CD14-positive monocyte (primary cell): ENCODE measurements at regions not wholly inside any gene's neighbourhood (a gene's known extent, or its start where the extent isn't known, plus 50 kb on each side); places are given as distances from the start of the nearest gene placed in this dataset.

ENCODE experiments used
- DNase-seq, 3 donors: peaks; one replicate each; pipeline ENCODE4 v3.0.0-alpha.2; 2011 to 2022
- H2AFZ ChIP-seq: 2 replicates; pipeline ENCODE4 v1.6.0; 2012; ENCODE audit warnings: mild to moderate bottlenecking, low read depth, low read length, inconsistent platforms; ENCODE audit not compliant: insufficient read depth, poor library complexity, severe bottlenecking
- H3K27ac ChIP-seq, 2 donors: 1 replicate in 1 of 2; 2 replicates in 1 of 2; pipeline ENCODE4 v1.5.1; 2012 to 2013; ENCODE audit warnings: low read length in 2 of 2, control low read depth in 1 of 2, inconsistent platforms in 1 of 2, low read depth in 1 of 2, mild to moderate bottlenecking in 1 of 2
- H3K27me3 ChIP-seq, 2 donors: one replicate each; pipeline versions ENCODE4 v1.6.0 to v1.6.1; 2011 to 2013; ENCODE audit warnings: low read length in 2 of 2; ENCODE audit not compliant: control insufficient read depth in 2 of 2, insufficient read depth in 2 of 2
- H3K36me3 ChIP-seq, 2 donors: replicated peaks in 1 of 2; 1 replicate in 1 of 2; 2 replicates in 1 of 2; pipeline versions ENCODE4 v1.5.1 to v1.6.1; 2012 to 2013; ENCODE audit warnings: low read length in 2 of 2, control low read depth in 1 of 2, inconsistent platforms in 1 of 2, mild to moderate bottlenecking in 1 of 2; ENCODE audit not compliant: insufficient read depth in 2 of 2, control insufficient read depth in 1 of 2
- H3K4me1 ChIP-seq, 2 donors: 1 replicate in 1 of 2; 2 replicates in 1 of 2; pipeline versions ENCODE4 v1.5.1 to v1.6.1; 2012 to 2013; ENCODE audit warnings: low read length in 2 of 2, control low read depth in 1 of 2, inconsistent platforms in 1 of 2, mild to moderate bottlenecking in 1 of 2, moderate library complexity in 1 of 2; ENCODE audit not compliant: insufficient read depth in 2 of 2, control insufficient read depth in 1 of 2
- H3K4me2 ChIP-seq: replicated peaks from 2 replicates; pipeline ENCODE3; 2012; ENCODE audit warnings: low read length, moderate library complexity, mild to moderate bottlenecking; ENCODE audit not compliant: poor library complexity, severe bottlenecking; ENCODE audit errors: extremely low read depth
- H3K4me3 ChIP-seq, 3 experiments: fragments of 200-600 bp in 1 of 3; sonication (generic) in 1 of 3; replicated peaks in 1 of 3; 1 replicate in 2 of 3; 2 replicates in 1 of 3; pipeline ENCODE4 v1.5.1; 2011 to 2013; ENCODE audit warnings: low read length in 3 of 3, mild to moderate bottlenecking in 3 of 3, control low read depth in 2 of 3, low read depth in 2 of 3, inconsistent platforms in 1 of 3, moderate library complexity in 1 of 3
- H3K79me2 ChIP-seq: 2 replicates; pipeline ENCODE4 v1.6.0; 2012; ENCODE audit warnings: mild to moderate bottlenecking, control low read depth, inconsistent platforms, low read length, moderate library complexity; ENCODE audit not compliant: insufficient read depth
- H3K9ac ChIP-seq: 2 replicates; pipeline ENCODE4 v1.6.0; 2017; ENCODE audit warnings: low read length, mild to moderate bottlenecking; ENCODE audit not compliant: insufficient read depth, poor library complexity, severe bottlenecking
- H3K9me3 ChIP-seq, 2 donors: replicated peaks in 1 of 2; 1 replicate in 1 of 2; 2 replicates in 1 of 2; pipeline versions ENCODE4 v1.5.1 to v1.6.1; 2012 to 2013; ENCODE audit warnings: low read length in 2 of 2, control low read depth in 1 of 2; ENCODE audit not compliant: control insufficient read depth in 1 of 2, insufficient read depth in 1 of 2
- H4K20me1 ChIP-seq: 2 replicates; pipeline ENCODE4 v1.6.0; 2012; ENCODE audit warnings: mild to moderate bottlenecking, low read length, control low read depth, moderate library complexity; ENCODE audit not compliant: insufficient read depth
- H3K27ac Mint-ChIP-seq, 7 donors: one replicate each; pipeline ENCODE4 v1.8.0; 2020; ENCODE audit warnings: mild to moderate bottlenecking in 7 of 7, mixed read lengths in 7 of 7, moderate library complexity in 6 of 7, inconsistent platforms in 2 of 7
- H3K27me3 Mint-ChIP-seq, 3 donors: one replicate each; pipeline ENCODE4 v1.8.0; 2021 to 2022; ENCODE audit warnings: low read depth in 3 of 3, mild to moderate bottlenecking in 3 of 3, mixed read lengths in 3 of 3, moderate library complexity in 3 of 3, inconsistent platforms in 1 of 3
- H3K36me3 Mint-ChIP-seq, 2 donors: one replicate each; pipeline ENCODE4 v1.8.0; 2020; ENCODE audit warnings: mixed read lengths in 2 of 2, inconsistent platforms in 1 of 2, mild to moderate bottlenecking in 1 of 2
- H3K4me1 Mint-ChIP-seq: one replicate; pipeline ENCODE4 v1.8.0; 2020; ENCODE audit warnings: mild to moderate bottlenecking, mixed read lengths
- H3K4me3 Mint-ChIP-seq, 2 donors: one replicate each; pipeline ENCODE4 v1.8.0; 2020; ENCODE audit warnings: mild to moderate bottlenecking in 2 of 2, mixed read lengths in 2 of 2, moderate library complexity in 1 of 2
- H3K9me3 Mint-ChIP-seq, 7 donors: one replicate each; pipeline ENCODE4 v1.8.0; 2020 to 2022; ENCODE audit warnings: mixed read lengths in 7 of 7, mild to moderate bottlenecking in 6 of 7, moderate library complexity in 6 of 7, inconsistent platforms in 2 of 7
- WGBS: methylation state at CpG from one replicate; pipeline ENCODE4 v1.1.5; 2013; ENCODE audit warnings: missing lambda C conversion rate; ENCODE audit not compliant: insufficient coverage; 5-methylcytosine and 5-hydroxymethylcytosine counted together
- intact Hi-C, 2 donors: fragments of 100-400 bp; cut with micrococcal nuclease; formaldehyde crosslinking; loops; one replicate each; pipeline versions ENCODE4 v1.15.0 to v1.15.1; 2023
- TF ChIP-seq, protein P1 (sequence below): fragments of 200-600 bp; IDR thresholded peaks from one replicate; pipeline ENCODE4 v1.8.0; 2022; ENCODE audit warnings: antibody characterized with exemption, mild to moderate bottlenecking

DNA sequence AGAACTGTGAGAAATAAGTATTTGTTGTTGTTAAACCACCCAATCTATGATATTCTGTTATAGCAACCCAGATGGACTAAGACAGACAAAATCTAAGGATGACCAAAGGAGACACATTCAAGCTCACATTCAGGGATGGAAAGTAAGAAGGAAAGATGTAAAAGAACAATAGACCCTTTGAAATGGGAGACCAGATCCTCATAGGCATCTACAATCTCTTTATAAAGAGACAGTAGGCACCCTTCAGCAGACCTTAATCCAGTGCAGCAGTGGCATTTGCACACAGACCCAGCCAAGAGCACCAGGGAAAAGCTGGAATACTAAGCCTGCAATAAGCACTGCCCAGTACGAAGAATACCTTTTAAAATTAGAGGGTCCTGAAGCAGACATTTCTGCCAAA, 132.7 kb downstream of the KLHL28 start:
- H2AFZ ChIP-seq: no peak overlapping the region
- Mint-ChIP-seq H3K4me1 (no peaks in the 10 kb centered on the region), H3K27me3 (peaks cover 0 to 2% (median 2%) of the 10 kb centered on the region in 3 donors), H3K4me3 (no peak overlapping the region), H3K36me3 (no peaks in the 10 kb centered on the region), H3K27ac (no peak overlapping the region), H3K9me3 (peaks cover 0 to 4% (median 2%) of the 10 kb centered on the region in 7 donors)
- H3K4me1 ChIP-seq: no peaks in the 10 kb centered on the region
- TF ChIP-seq, protein P1, sequence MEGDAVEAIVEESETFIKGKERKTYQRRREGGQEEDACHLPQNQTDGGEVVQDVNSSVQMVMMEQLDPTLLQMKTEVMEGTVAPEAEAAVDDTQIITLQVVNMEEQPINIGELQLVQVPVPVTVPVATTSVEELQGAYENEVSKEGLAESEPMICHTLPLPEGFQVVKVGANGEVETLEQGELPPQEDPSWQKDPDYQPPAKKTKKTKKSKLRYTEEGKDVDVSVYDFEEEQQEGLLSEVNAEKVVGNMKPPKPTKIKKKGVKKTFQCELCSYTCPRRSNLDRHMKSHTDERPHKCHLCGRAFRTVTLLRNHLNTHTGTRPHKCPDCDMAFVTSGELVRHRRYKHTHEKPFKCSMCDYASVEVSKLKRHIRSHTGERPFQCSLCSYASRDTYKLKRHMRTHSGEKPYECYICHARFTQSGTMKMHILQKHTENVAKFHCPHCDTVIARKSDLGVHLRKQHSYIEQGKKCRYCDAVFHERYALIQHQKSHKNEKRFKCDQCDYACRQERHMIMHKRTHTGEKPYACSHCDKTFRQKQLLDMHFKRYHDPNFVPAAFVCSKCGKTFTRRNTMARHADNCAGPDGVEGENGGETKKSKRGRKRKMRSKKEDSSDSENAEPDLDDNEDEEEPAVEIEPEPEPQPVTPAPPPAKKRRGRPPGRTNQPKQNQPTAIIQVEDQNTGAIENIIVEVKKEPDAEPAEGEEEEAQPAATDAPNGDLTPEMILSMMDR: no peak
- no peaks in the 10 kb centered on the region for H3K79me2 ChIP-seq
- no peaks in the 10 kb centered on the region for H3K27me3 ChIP-seq
- DNase-seq: no peak
- H3K4me2 ChIP-seq: no peak overlapping the region
- H3K9me3 ChIP-seq: no peaks in the 10 kb centered on the region
- 67% methylated on average over 1 of the region's 1 CpG for WGBS
- no peaks in the 10 kb centered on the region for H4K20me1 ChIP-seq
- no peak overlapping the region for H3K4me3 ChIP-seq
- H3K9ac ChIP-seq: no peak overlapping the region
- no peaks in the 10 kb centered on the region for H3K36me3 ChIP-seq
- intact Hi-C loops: no loop called here
- H3K27ac ChIP-seq: no peak overlapping the region

DNA sequence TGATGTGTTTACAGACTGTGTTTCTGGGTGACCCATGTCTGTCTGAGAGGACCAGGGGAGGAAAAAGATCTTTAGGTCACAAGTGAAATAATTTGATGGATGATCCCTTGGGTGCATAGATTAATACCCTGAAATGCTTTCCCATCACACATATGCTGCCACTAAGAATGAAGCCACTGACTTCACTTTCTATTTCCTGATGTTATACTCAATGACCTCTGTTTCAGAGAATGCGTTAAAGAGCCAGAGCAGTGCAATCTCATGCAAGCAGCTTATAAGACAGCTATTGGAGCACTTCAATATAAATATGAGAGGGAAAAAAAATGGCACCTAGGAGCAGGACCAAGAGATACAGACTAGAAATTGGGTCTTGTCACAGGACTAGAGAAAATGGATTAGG, 133.7 kb downstream of the KLHL28 start:
- H3K4me2 ChIP-seq: no peak overlapping the region
- no peak overlapping the region for H3K27ac ChIP-seq
- TF ChIP-seq, protein P1: no peak
- H3K9ac ChIP-seq: no peak overlapping the region
- H3K9me3 ChIP-seq: no peaks in the 10 kb centered on the region
- H3K4me3 ChIP-seq: no peak overlapping the region
- no peaks in the 10 kb centered on the region for H3K36me3 ChIP-seq
- Mint-ChIP-seq H3K4me1 (no peaks in the 10 kb centered on the region), H3K9me3 (peaks cover 0 to 5% (median 2%) of the 10 kb centered on the region in 7 donors), H3K4me3 (no peak overlapping the region), H3K27ac (no peak overlapping the region), H3K36me3 (no peaks in the 10 kb centered on the region), H3K27me3 (peaks cover under 1 to 2% (median 2%) of the 10 kb centered on the region in 3 donors)
- no peak for DNase-seq
- H4K20me1 ChIP-seq: no peaks in the 10 kb centered on the region
- no CpG with 5 or more reads among the region's 1 CpG for WGBS
- intact Hi-C loops: no loop called here
- H3K27me3 ChIP-seq: no peaks in the 10 kb centered on the region
- H2AFZ ChIP-seq: no peak overlapping the region
- no peaks in the 10 kb centered on the region for H3K4me1 ChIP-seq
- no peaks in the 10 kb centered on the region for H3K79me2 ChIP-seq
